Hematopoietic multipotent progenitor cell treated with erythropoietin and hydrocortisone succinate and interleukin-3 and kit ligand, for 8 days (in vitro differentiated cells): ENCODE measurements at regions not wholly inside any gene's neighbourhood (a gene's known extent, or its start where the extent isn't known, plus 50 kb on each side); places are given as distances from the start of the nearest gene placed in this dataset.

ENCODE experiments used
- DNase-seq: peaks from one replicate; pipeline ENCODE4 v3.0.0-alpha.2; 2015

- no peak for DNase-seq
Measured at GRCh38 chr4:171142045-171142444, 671.2 kb upstream of the GALNTL6 start.

- DNase-seq: no peak
Measured at GRCh38 chr4:171130256-171130801, 682.9 kb upstream of the GALNTL6 start.

- no peak for DNase-seq
Measured at GRCh38 chr4:171118091-171118490, 695.1 kb upstream of the GALNTL6 start.

GRCh38 chr4:171117457-171117856, 695.7 kb upstream of the GALNTL6 start:
- DNase-seq: no peak

- no peak for DNase-seq
Measured at GRCh38 chr4:171101845-171102244, 711.4 kb upstream of the GALNTL6 start.

- DNase-seq: no peak
Measured at GRCh38 chr4:171087089-171087488, 726.1 kb upstream of the GALNTL6 start.

- no peak for DNase-seq
Measured at GRCh38 chr4:171067422-171067821, 745.8 kb upstream of the GALNTL6 start.

GRCh38 chr4:171049380-171049779, 763.8 kb upstream of the GALNTL6 start:
- no peak for DNase-seq

- no peak for DNase-seq
Measured at GRCh38 chr4:171042989-171043524, 770.1 kb upstream of the GALNTL6 start.

GRCh38 chr4:171035909-171036308, 777.3 kb upstream of the GALNTL6 start:
- DNase-seq: no peak

- DNase-seq: no peak
Measured at GRCh38 chr4:171031338-171031737, 781.9 kb upstream of the GALNTL6 start.

- DNase-seq: peak; percentile 47
Measured at GRCh38 chr4:171025776-171026175, 787.4 kb upstream of the GALNTL6 start.

- no peak for DNase-seq
Measured at GRCh38 chr4:171025343-171025742, 787.9 kb upstream of the GALNTL6 start.

GRCh38 chr4:171024720-171025303, 788.4 kb upstream of the GALNTL6 start:
- DNase-seq: no peak

- DNase-seq: no peak
Measured at GRCh38 chr4:171022824-171023230, 790.4 kb upstream of the GALNTL6 start.

- DNase-seq: no peak
Measured at GRCh38 chr4:171017593-171017992, 795.6 kb upstream of the GALNTL6 start.

- DNase-seq: no peak
Measured at GRCh38 chr4:171016145-171016544, 797.1 kb upstream of the GALNTL6 start.

GRCh38 chr4:171015441-171015840, 797.8 kb upstream of the GALNTL6 start:
- no peak for DNase-seq

- DNase-seq: no peak
Measured at GRCh38 chr4:171007618-171008390, 805.4 kb upstream of the GALNTL6 start.

GRCh38 chr4:171002246-171002645, 811.0 kb upstream of the GALNTL6 start:
- DNase-seq: no peak

- peak; percentile 55 for DNase-seq
Measured at GRCh38 chr4:170990989-170991589, 822.1 kb upstream of the GALNTL6 start.

GRCh38 chr4:170988446-170988845, 824.8 kb upstream of the GALNTL6 start:
- DNase-seq: no peak

- no peak for DNase-seq
Measured at GRCh38 chr4:170979736-170980135, 833.5 kb upstream of the GALNTL6 start.

- DNase-seq: no peak
Measured at GRCh38 chr4:170978990-170979389, 834.2 kb upstream of the GALNTL6 start.
